Upper lobe of right lung (tissue), 1 donor: ENCODE measurements at regions not wholly inside any gene's neighbourhood (a gene's known extent, or its start where the extent isn't known, plus 50 kb on each side); places are given as distances from the start of the nearest gene placed in this dataset.

Experiments used
- ATAC-seq: fragments of 200-7000 bp; cut with Tn5 transposase; one replicate; pipeline ENCODE4 v1.9.1; 2020; ENCODE audit warnings: mild to moderate bottlenecking, moderate library complexity
- DNase-seq: peaks from one replicate; pipeline ENCODE4 v3.0.0-alpha.2; 2020
- H3K27ac ChIP-seq: fragments of 200-600 bp; one replicate; pipeline ENCODE4 v1.8.0; 2022
- H3K27me3 ChIP-seq: fragments of 200-600 bp; one replicate; pipeline ENCODE4 v1.8.0; 2022; ENCODE audit warnings: mild to moderate bottlenecking
- H3K36me3 ChIP-seq: fragments of 200-600 bp; one replicate; pipeline ENCODE4 v1.8.0; 2022
- H3K4me1 ChIP-seq: fragments of 200-600 bp; one replicate; pipeline ENCODE4 v1.8.0; 2022
- H3K4me3 ChIP-seq: fragments of 200-600 bp; one replicate; pipeline ENCODE4 v1.8.0; 2022; ENCODE audit warnings: mild to moderate bottlenecking
- H3K9me3 ChIP-seq: fragments of 200-600 bp; one replicate; pipeline ENCODE4 v1.8.0; 2022
- intact Hi-C: fragments of 100-400 bp; cut with DNase I; formaldehyde crosslinking; loops from one replicate; pipeline ENCODE4 v1.11.0; 2022
- TF ChIP-seq, protein P1 (sequence below): fragments of 200-600 bp; IDR thresholded peaks from one replicate; pipeline ENCODE4 v1.8.0; 2022; ENCODE audit warnings: antibody characterized with exemption
- donor health status: DM: no; HTN: yes; CAD: no; lungs with severe emphysema.

DNA sequence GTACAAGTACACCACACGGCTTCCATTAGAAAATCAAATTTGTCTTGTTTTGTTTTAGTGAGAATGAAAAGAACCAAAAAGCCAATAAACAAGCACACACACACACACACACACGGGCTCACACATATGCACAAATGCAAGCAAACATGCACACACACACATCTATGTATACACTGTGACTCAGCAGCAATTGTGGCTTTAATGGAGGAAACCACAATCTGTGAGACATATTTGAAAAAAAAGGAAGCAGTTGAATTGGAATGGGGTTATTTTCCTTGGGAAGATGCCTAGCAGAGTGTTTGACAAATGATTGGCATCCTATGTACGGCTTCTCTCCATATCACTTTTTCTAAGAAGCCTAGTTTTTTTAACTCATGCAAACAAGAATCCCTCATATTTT is 201.1 kb upstream of the ARRDC4 start:
- H3K4me3 ChIP-seq: no peak overlapping the region
- intact Hi-C loops: no loop called here
- H3K9me3 ChIP-seq: no peaks in the 10 kb centered on the region
- H3K4me1 ChIP-seq: no peaks in the 10 kb centered on the region
- no peak for DNase-seq
- no peaks in the 10 kb centered on the region for H3K27me3 ChIP-seq
- TF ChIP-seq, protein P1, sequence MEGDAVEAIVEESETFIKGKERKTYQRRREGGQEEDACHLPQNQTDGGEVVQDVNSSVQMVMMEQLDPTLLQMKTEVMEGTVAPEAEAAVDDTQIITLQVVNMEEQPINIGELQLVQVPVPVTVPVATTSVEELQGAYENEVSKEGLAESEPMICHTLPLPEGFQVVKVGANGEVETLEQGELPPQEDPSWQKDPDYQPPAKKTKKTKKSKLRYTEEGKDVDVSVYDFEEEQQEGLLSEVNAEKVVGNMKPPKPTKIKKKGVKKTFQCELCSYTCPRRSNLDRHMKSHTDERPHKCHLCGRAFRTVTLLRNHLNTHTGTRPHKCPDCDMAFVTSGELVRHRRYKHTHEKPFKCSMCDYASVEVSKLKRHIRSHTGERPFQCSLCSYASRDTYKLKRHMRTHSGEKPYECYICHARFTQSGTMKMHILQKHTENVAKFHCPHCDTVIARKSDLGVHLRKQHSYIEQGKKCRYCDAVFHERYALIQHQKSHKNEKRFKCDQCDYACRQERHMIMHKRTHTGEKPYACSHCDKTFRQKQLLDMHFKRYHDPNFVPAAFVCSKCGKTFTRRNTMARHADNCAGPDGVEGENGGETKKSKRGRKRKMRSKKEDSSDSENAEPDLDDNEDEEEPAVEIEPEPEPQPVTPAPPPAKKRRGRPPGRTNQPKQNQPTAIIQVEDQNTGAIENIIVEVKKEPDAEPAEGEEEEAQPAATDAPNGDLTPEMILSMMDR: no peak
- H3K27ac ChIP-seq: no peak overlapping the region
- ATAC-seq: no peak
- no peaks in the 10 kb centered on the region for H3K36me3 ChIP-seq

DNA sequence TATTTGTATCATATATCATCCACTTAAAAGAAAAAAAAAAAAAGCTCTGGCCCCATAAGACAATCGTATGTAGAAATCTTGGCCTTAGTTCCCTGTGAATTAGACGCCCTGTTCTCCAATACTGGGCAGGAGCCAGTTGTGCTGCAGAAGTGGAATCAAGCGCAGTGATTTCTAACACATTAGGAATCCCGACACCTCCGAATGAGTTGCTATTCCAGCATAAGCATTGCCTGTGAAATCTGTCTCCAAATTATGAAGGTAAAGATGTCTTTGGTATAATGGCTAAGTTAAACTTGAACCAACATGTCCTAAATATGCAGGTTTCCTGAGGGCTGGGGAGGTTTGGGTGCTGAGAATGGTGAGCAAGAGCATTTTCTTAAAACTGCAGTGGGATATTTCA is 199.4 kb upstream of the ARRDC4 start:
- TF ChIP-seq, protein P1: no peak
- Histone ChIP-seq H3K27me3 (no peaks in the 10 kb centered on the region), H3K36me3 (no peaks in the 10 kb centered on the region), H3K4me3 (no peak overlapping the region), H3K4me1 (no peaks in the 10 kb centered on the region), H3K9me3 (no peaks in the 10 kb centered on the region), H3K27ac (no peak overlapping the region)
- DNase-seq (no peak), ATAC-seq (no peak)
- intact Hi-C loops: no loop called here

DNA sequence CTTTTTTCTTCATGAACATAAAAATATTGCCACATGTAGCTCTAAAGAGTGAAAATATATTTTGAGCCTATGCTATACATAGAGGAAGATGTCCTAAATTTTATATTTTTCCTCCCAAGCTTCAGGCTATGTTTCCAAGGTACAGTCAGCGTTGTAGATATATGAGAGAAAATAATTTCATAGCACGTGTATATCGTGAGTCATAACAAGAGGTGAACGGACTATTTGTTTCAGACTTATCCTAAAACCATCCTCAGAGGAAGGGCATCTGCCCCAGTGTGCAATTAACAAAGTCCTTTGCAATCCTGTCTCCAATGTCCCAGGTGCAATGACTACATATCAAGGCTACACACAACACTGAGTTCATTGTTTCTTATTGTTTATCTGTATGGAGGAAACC is 177.3 kb upstream of the ARRDC4 start:
- Histone ChIP-seq H3K36me3 (no peaks in the 10 kb centered on the region), H3K4me3 (no peak overlapping the region), H3K9me3 (no peaks in the 10 kb centered on the region), H3K4me1 (no peaks in the 10 kb centered on the region), H3K27ac (no peak overlapping the region), H3K27me3 (no peaks in the 10 kb centered on the region)
- ATAC-seq: no peak
- intact Hi-C loops: no loop called here
- DNase-seq: no peak
- TF ChIP-seq, protein P1: no peak

DNA sequence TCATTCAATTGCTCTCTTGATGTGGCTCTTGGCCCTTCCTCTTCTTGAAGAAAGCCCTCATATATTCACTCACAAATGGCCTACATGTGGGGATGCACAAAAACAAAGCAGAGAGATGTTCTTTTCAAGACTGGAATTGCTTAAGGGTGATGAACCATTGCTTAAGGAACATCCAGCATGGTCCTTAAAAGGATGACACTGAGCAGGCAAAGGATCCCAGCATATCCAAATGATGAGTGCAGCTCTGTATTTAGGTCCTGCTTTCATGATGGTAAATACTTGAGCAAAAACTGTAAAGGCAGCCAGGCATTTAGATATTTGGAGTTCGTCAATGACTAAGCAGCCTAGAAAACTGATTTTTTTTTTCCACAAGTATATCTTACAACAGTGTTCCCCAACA is 173.8 kb upstream of the ARRDC4 start:
- ATAC-seq: no peak
- intact Hi-C loops: no loop called here
- TF ChIP-seq, protein P1: no peak

DNA sequence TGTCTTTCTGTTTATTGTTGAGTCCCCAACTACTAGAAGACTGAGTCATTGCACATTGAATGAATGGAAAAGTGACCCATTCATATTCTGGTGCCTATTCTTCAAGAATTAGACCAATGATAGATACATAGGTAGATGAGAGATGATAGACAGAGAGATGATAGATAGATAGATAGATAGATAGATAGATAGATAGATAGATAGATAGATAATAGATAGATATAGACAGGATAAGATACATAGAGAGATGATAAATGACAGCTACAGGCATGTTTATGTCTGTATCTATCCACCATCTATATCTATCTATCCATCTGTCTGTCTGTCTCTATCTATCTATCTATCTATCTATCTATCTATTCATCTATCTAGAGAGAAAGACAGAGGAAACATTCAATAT is 170.3 kb upstream of the ARRDC4 start:
- ATAC-seq (no peak), DNase-seq (no peak)
- H3K27ac ChIP-seq: no peak overlapping the region
- H3K36me3 ChIP-seq: no peaks in the 10 kb centered on the region
- H3K4me3 ChIP-seq: no peak overlapping the region
- H3K4me1 ChIP-seq: no peaks in the 10 kb centered on the region
- no peaks in the 10 kb centered on the region for H3K27me3 ChIP-seq
- TF ChIP-seq, protein P1: no peak
- intact Hi-C loops: no loop called here
- no peaks in the 10 kb centered on the region for H3K9me3 ChIP-seq

More for the DNA sequence above, 173.8 kb upstream of the ARRDC4 start:
- Histone ChIP-seq H3K27ac (no peak overlapping the region), H3K4me3 (no peak overlapping the region), H3K9me3 (no peaks in the 10 kb centered on the region), H3K27me3 (no peaks in the 10 kb centered on the region), H3K4me1 (no peaks in the 10 kb centered on the region), H3K36me3 (no peaks in the 10 kb centered on the region)
- DNase-seq: no peak
